IPS-20b (cell line): ENCODE measurements at regions not wholly inside any gene's neighbourhood (a gene's known extent, or its start where the extent isn't known, plus 50 kb on each side); places are given as distances from the start of the nearest gene placed in this dataset.

Experiments
- H3K27ac ChIP-seq: one replicate; pipeline ENCODE4 v1.5.1; 2013; ENCODE audit warnings: low read length
- H3K27me3 ChIP-seq: 2 replicates; pipeline ENCODE4 v1.6.1; 2013; ENCODE audit warnings: mild to moderate bottlenecking, low read length, inconsistent platforms; ENCODE audit not compliant: insufficient read depth
- H3K36me3 ChIP-seq: 2 replicates; pipeline ENCODE4 v1.6.1; 2013; ENCODE audit warnings: low read depth, mild to moderate bottlenecking, inconsistent platforms, low read length, moderate library complexity; ENCODE audit not compliant: insufficient read depth
- H3K4me1 ChIP-seq: 2 replicates; pipeline ENCODE4 v1.6.1; 2013; ENCODE audit warnings: mild to moderate bottlenecking, control low read depth, inconsistent platforms, low read length, moderate library complexity; ENCODE audit not compliant: insufficient read depth
- H3K4me3 ChIP-seq: 2 replicates; pipeline ENCODE4 v1.5.1; 2013; ENCODE audit warnings: mild to moderate bottlenecking, low read length, inconsistent platforms
- H3K9ac ChIP-seq: 2 replicates; pipeline ENCODE4 v1.6.1; 2013; ENCODE audit warnings: low read depth, mild to moderate bottlenecking, inconsistent platforms, low read length, moderate library complexity
- H3K9me3 ChIP-seq: 2 replicates; pipeline ENCODE4 v1.6.1; 2013; ENCODE audit warnings: mild to moderate bottlenecking, low read depth, low read length, inconsistent platforms; ENCODE audit not compliant: insufficient read depth

- H3K9ac ChIP-seq = no peak overlapping the region
- H3K4me1 ChIP-seq = no peaks in the 10 kb centered on the region
- no peaks in the 10 kb centered on the region for H3K36me3 ChIP-seq
These were observed 1927.6 kb upstream of the IGFBP7 start for GRCh38 chr4:59037812-59038211.

GRCh38 chr4:59039046-59039445 lies 1928.9 kb upstream of the IGFBP7 start:
- no peaks in the 10 kb centered on the region for H3K9me3 ChIP-seq
- no peak overlapping the region for H3K27ac ChIP-seq
- H3K36me3 ChIP-seq = no peaks in the 10 kb centered on the region
- no peak overlapping the region for H3K4me3 ChIP-seq
- H3K4me1 ChIP-seq = no peaks in the 10 kb centered on the region
- H3K9ac ChIP-seq = no peak overlapping the region
- no peaks in the 10 kb centered on the region for H3K27me3 ChIP-seq

More at GRCh38 chr4:59037812-59038211, 1927.6 kb upstream of the IGFBP7 start:
- Histone ChIP-seq H3K9me3 (no peaks in the 10 kb centered on the region), H3K27me3 (no peaks in the 10 kb centered on the region), H3K4me3 (no peak overlapping the region), H3K27ac (no peak overlapping the region)

- H3K4me1 ChIP-seq = no peaks in the 10 kb centered on the region
- no peak overlapping the region for H3K9ac ChIP-seq
- H3K27ac ChIP-seq = no peak overlapping the region
- no peaks in the 10 kb centered on the region for H3K36me3 ChIP-seq
- no peaks in the 10 kb centered on the region for H3K9me3 ChIP-seq
- H3K27me3 ChIP-seq = no peaks in the 10 kb centered on the region
- no peak overlapping the region for H3K4me3 ChIP-seq
These were observed 1934.2 kb upstream of the IGFBP7 start for GRCh38 chr4:59044286-59044900.

GRCh38 chr4:59054086-59054485 lies 1943.9 kb upstream of the IGFBP7 start:
- Histone ChIP-seq H3K27me3 (no peaks in the 10 kb centered on the region), H3K4me3 (no peak overlapping the region), H3K4me1 (no peaks in the 10 kb centered on the region), H3K9me3 (no peaks in the 10 kb centered on the region), H3K9ac (no peak overlapping the region), H3K27ac (no peak overlapping the region), H3K36me3 (no peaks in the 10 kb centered on the region)

- Histone ChIP-seq H3K4me3 (no peak overlapping the region), H3K27ac (no peak overlapping the region), H3K4me1 (no peaks in the 10 kb centered on the region), H3K9ac (no peak overlapping the region), H3K27me3 (no peaks in the 10 kb centered on the region), H3K9me3 (no peaks in the 10 kb centered on the region), H3K36me3 (no peaks in the 10 kb centered on the region)
These were observed 1947.6 kb upstream of the IGFBP7 start for GRCh38 chr4:59057804-59058203.

- Histone ChIP-seq H3K9ac (no peak overlapping the region), H3K27ac (no peak overlapping the region), H3K36me3 (no peaks in the 10 kb centered on the region), H3K4me3 (no peak overlapping the region), H3K9me3 (no peaks in the 10 kb centered on the region), H3K27me3 (no peaks in the 10 kb centered on the region), H3K4me1 (no peaks in the 10 kb centered on the region)
These were observed 1948.4 kb upstream of the IGFBP7 start for GRCh38 chr4:59058543-59058942.

- no peak overlapping the region for H3K9ac ChIP-seq
- no peak overlapping the region for H3K4me3 ChIP-seq
- no peak overlapping the region for H3K27ac ChIP-seq
- H3K27me3 ChIP-seq = no peaks in the 10 kb centered on the region
- H3K36me3 ChIP-seq = no peaks in the 10 kb centered on the region
- no peaks in the 10 kb centered on the region for H3K4me1 ChIP-seq
- H3K9me3 ChIP-seq = no peaks in the 10 kb centered on the region
These were observed 1950.0 kb upstream of the IGFBP7 start for GRCh38 chr4:59060002-59060846.

GRCh38 chr4:59060895-59061294 lies 1950.7 kb upstream of the IGFBP7 start:
- Histone ChIP-seq H3K27ac (no peak overlapping the region), H3K27me3 (no peaks in the 10 kb centered on the region), H3K4me3 (no peak overlapping the region), H3K9me3 (no peaks in the 10 kb centered on the region), H3K4me1 (no peaks in the 10 kb centered on the region), H3K9ac (no peak overlapping the region), H3K36me3 (no peaks in the 10 kb centered on the region)

- H3K9ac ChIP-seq = no peak overlapping the region
- no peaks in the 10 kb centered on the region for H3K36me3 ChIP-seq
- H3K9me3 ChIP-seq = no peaks in the 10 kb centered on the region
- H3K4me1 ChIP-seq = no peaks in the 10 kb centered on the region
- no peak overlapping the region for H3K4me3 ChIP-seq
- no peaks in the 10 kb centered on the region for H3K27me3 ChIP-seq
- no peak overlapping the region for H3K27ac ChIP-seq
These were observed 1953.0 kb upstream of the IGFBP7 start for GRCh38 chr4:59063015-59063720.

GRCh38 chr4:59068722-59069418 lies 1958.7 kb upstream of the IGFBP7 start:
- Histone ChIP-seq H3K9me3 (no peaks in the 10 kb centered on the region), H3K27me3 (no peaks in the 10 kb centered on the region), H3K9ac (no peak overlapping the region), H3K4me1 (no peaks in the 10 kb centered on the region), H3K36me3 (no peaks in the 10 kb centered on the region), H3K4me3 (no peak overlapping the region), H3K27ac (no peak overlapping the region)

GRCh38 chr4:59086410-59086809 lies 1976.2 kb upstream of the IGFBP7 start:
- no peak overlapping the region for H3K4me3 ChIP-seq
- H3K4me1 ChIP-seq = no peaks in the 10 kb centered on the region
- no peak overlapping the region for H3K9ac ChIP-seq
- H3K27me3 ChIP-seq = no peaks in the 10 kb centered on the region
- H3K9me3 ChIP-seq = no peaks in the 10 kb centered on the region
- no peak overlapping the region for H3K27ac ChIP-seq
- no peaks in the 10 kb centered on the region for H3K36me3 ChIP-seq
